MM.1S (cell line): ENCODE measurements at regions not wholly inside any gene's neighbourhood (a gene's known extent, or its start where the extent isn't known, plus 50 kb on each side); places are given as distances from the start of the nearest gene placed in this dataset.

Experiments
- EZH2 ChIP-seq: fragments of 300-600 bp; sonication (generic); optimal IDR thresholded peaks from 2 replicates; pipeline ENCODE3; 2017; ENCODE audit warnings: low read depth, mild to moderate bottlenecking, antibody characterized with exemption, low read length, mixed read lengths
- EZH2phosphoT487 ChIP-seq: fragments of 300-600 bp; sonication (generic); IDR thresholded peaks from 2 replicates; pipeline ENCODE4 v1.6.1; 2018; ENCODE audit warnings: antibody characterized with exemption, low read length
- TF ChIP-seq, protein P1 (sequence below): fragments of 300-600 bp; sonication (generic); IDR thresholded peaks from 2 replicates; pipeline ENCODE4 v1.5.1; 2016; ENCODE audit warnings: antibody characterized with exemption, low read length, mixed read lengths

DNA sequence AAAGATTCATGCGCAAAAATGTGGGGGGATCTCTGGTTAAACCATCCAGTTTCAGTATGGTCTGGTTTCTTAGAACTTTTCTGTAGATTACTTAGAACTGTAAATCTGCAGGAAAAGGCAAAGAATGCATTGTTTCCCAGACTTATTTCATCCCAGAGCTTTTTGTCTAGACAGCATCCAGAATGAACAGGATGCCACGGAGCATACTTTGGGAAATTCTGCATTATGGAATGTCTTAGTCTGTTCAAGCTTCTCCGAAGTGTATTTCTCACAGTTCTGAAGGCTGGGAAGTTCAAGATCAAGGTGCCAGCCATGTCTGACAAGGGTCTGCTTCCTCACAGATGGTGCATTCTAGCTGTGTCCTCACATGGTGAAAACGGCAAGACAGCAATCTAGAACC lies 136.3 kb downstream of the INHBA start:
- TF ChIP-seq, protein P1, sequence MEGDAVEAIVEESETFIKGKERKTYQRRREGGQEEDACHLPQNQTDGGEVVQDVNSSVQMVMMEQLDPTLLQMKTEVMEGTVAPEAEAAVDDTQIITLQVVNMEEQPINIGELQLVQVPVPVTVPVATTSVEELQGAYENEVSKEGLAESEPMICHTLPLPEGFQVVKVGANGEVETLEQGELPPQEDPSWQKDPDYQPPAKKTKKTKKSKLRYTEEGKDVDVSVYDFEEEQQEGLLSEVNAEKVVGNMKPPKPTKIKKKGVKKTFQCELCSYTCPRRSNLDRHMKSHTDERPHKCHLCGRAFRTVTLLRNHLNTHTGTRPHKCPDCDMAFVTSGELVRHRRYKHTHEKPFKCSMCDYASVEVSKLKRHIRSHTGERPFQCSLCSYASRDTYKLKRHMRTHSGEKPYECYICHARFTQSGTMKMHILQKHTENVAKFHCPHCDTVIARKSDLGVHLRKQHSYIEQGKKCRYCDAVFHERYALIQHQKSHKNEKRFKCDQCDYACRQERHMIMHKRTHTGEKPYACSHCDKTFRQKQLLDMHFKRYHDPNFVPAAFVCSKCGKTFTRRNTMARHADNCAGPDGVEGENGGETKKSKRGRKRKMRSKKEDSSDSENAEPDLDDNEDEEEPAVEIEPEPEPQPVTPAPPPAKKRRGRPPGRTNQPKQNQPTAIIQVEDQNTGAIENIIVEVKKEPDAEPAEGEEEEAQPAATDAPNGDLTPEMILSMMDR = no peak
- no peak for TF ChIP-seq EZH2
- TF ChIP-seq EZH2phosphoT487 = no peak
